ENCODE measurements at regions not wholly inside any gene's neighbourhood (a gene's known extent, or its start where the extent isn't known, plus 50 kb on each side); places are given as distances from the start of the nearest gene placed in this dataset.

DNA sequence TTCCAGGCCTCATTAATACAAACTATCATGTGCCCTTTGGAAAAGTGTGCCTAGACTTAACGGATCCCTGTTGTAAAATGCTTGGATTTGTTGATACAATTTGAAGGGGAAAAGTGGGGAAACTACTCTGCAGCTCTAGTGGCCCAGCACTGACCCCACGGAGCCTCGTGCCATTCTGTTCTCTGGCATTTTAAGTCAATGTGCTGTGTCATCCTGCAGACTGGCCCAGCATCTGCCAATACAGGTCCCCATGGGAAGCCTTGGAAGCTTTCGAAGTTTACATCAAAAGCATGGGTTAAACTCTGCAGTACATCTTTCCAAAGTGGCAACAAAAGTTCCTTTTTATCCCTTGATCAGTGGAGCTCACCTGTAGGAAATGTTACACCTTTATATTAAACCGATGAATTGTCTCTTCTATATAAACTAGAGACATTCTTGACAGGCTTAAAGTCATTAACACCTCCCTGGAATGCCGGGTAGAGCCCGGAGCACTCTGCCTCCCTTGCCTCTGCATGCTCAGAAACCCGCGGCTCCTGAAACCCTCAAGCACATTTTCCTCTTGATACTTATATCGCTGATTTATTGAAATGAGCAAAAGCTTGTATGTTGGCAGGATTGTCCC is 596.0 kb upstream of the ADAMTS16 start:
- in situ Hi-C loops (cut with HindIII; ENCODE audit: low sequenced_read_pairs): no loop called here
- DNase-seq (ENCODE audit: low read depth, low spot score): no peak
- no peak for TF ChIP-seq CTCF (IDR thresholded peaks at IDR 0.05; ENCODE audit: low read depth, low read length)
- no peak overlapping the region for H3K4me3 ChIP-seq (ENCODE audit: low read depth, low read length)

- no peak overlapping the region for H3K4me3 ChIP-seq (ENCODE audit: low read depth, low read length)
- no peak for DNase-seq (ENCODE audit: low read depth, low spot score)
- TF ChIP-seq CTCF (IDR thresholded peaks at IDR 0.05; ENCODE audit: low read depth, low read length): no peak
- in situ Hi-C loops (cut with HindIII; ENCODE audit: low sequenced_read_pairs): no loop called here
Observed at GRCh38 chr5:4547547-4547946, 592.6 kb upstream of the ADAMTS16 start.

DNA sequence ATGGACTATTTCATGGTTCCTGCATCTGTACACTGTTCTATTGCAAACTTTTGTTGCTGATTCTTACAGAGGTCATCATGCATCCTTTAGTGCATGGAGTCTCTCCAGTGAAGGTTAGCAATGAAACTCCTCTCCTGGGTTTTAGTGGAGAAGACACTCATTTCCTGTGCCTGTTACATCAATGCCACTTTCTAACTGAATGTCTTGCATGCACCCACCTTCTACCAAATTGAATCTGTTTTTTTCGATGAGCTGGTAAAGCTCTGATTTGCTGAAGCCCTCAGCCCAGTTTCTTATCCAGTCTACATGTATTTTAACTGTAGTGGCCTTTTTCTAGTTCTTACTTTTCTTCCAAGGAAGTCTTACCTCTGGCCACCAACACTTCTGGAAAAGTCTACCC is 591.8 kb upstream of the ADAMTS16 start:
- no peak overlapping the region for H3K4me3 ChIP-seq (ENCODE audit: low read depth, low read length)
- DNase-seq (ENCODE audit: low read depth, low spot score): no peak
- in situ Hi-C loops (cut with HindIII; ENCODE audit: low sequenced_read_pairs): no loop called here
- no peak for TF ChIP-seq CTCF (IDR thresholded peaks at IDR 0.05; ENCODE audit: low read depth, low read length)

- no peak for TF ChIP-seq CTCF (IDR thresholded peaks at IDR 0.05; ENCODE audit: low read depth, low read length)
- in situ Hi-C loops (cut with HindIII; ENCODE audit: low sequenced_read_pairs): no loop called here
- H3K4me3 ChIP-seq (ENCODE audit: low read depth, low read length): no peak overlapping the region
- DNase-seq (ENCODE audit: low read depth, low spot score): no peak
Observed at GRCh38 chr5:4549351-4549750, 590.8 kb upstream of the ADAMTS16 start.

- DNase-seq (ENCODE audit: low read depth, low spot score): peak; percentile 5
Observed at GRCh38 chr5:4551034-4551433, 589.1 kb upstream of the ADAMTS16 start.

GRCh38 chr5:4553130-4553529 is 587.0 kb upstream of the ADAMTS16 start:
- in situ Hi-C loops (cut with HindIII; ENCODE audit: low sequenced_read_pairs): no loop called here
- no peak for DNase-seq (ENCODE audit: low read depth, low spot score)
- no peak for TF ChIP-seq CTCF (IDR thresholded peaks at IDR 0.05; ENCODE audit: low read depth, low read length)
- no peak overlapping the region for H3K4me3 ChIP-seq (ENCODE audit: low read depth, low read length)

More at GRCh38 chr5:4551034-4551433, 589.1 kb upstream of the ADAMTS16 start:
- in situ Hi-C loops (cut with HindIII; ENCODE audit: low sequenced_read_pairs): no loop called here
- H3K4me3 ChIP-seq (ENCODE audit: low read depth, low read length): no peak overlapping the region
- no peak for TF ChIP-seq CTCF (IDR thresholded peaks at IDR 0.05; ENCODE audit: low read depth, low read length)

Data from astrocyte of the spinal cord (primary cell).